AG08396 (cell line): ENCODE measurements at regions not wholly inside any gene's neighbourhood (a gene's known extent, or its start where the extent isn't known, plus 50 kb on each side); places are given as distances from the start of the nearest gene placed in this dataset.

Source experiments
- DNase-seq: peaks from one replicate; pipeline ENCODE4 v3.0.0; 2012; ENCODE audit warnings: low spot score, mixed read lengths

GRCh38 chr6:105964979-105965760 is 121.0 kb upstream of the PRDM1 start:
- no peak for DNase-seq

GRCh38 chr6:105954148-105954547 is 132.0 kb upstream of the PRDM1 start:
- DNase-seq = no peak

GRCh38 chr6:105952772-105953690 is 133.1 kb upstream of the PRDM1 start:
- DNase-seq = no peak

GRCh38 chr6:105952326-105952725 is 133.8 kb upstream of the PRDM1 start:
- no peak for DNase-seq

DNA sequence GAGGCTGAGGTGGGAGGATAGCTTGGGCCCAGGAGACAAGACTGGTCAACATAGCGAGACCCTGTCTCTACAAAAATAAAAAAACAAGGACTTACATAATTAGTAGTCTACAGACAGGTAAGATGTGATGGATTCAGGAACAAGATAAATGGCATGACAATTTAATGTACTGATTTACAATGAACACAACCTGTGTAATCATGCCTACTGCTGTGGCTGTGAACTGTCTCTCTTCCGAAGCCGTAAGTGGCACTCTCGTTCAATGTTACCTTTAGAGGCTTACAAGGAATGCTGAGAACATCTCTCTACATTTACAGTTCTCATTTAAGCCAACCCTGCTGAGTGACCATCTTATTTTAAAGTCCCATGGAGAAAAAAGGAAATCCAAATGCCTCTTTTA is 134.8 kb upstream of the PRDM1 start:
- DNase-seq = no peak

- DNase-seq = no peak
Measured at GRCh38 chr6:105949869-105950268, 136.3 kb upstream of the PRDM1 start.

DNA sequence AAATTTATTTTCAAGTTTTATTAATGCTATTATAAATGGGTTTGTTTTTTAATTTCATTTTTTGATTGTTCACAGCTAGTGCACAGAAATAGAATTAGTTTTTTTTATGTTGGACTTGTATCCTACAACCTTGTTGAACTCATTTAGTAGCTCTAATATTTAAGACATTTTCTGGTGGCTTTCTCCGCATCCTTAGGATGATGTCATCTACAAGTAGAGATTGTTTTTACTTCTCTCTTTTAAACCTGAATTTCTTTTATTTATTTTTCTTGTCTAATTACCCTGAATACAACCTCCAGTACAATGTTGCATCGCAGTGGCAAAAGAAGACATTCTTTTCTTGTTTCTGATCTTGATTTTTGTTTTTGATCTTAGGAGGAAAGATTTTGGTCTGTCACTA is 142.6 kb upstream of the PRDM1 start:
- no peak for DNase-seq

GRCh38 chr6:105941621-105942412 is 144.3 kb upstream of the PRDM1 start:
- no peak for DNase-seq

DNA sequence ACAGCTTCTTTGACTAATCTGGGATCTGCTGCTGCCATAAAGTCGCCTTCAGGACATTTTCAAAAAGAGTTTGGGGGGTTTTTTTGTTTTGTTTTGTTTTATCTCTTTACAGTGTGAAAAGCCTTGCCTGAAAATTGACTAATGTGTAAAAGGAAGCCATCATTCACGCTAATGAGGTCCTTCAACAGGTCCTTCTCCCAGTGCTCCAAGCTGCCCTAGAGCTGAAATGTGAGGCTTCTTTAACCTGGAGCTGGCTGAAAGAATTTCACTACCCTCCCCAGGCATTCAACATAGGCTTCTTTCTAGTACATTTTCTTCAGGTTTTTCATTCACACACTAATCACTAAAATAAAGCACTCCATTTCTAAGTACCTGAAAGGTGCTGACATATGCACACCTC is 145.1 kb upstream of the PRDM1 start:
- no peak for DNase-seq

DNA sequence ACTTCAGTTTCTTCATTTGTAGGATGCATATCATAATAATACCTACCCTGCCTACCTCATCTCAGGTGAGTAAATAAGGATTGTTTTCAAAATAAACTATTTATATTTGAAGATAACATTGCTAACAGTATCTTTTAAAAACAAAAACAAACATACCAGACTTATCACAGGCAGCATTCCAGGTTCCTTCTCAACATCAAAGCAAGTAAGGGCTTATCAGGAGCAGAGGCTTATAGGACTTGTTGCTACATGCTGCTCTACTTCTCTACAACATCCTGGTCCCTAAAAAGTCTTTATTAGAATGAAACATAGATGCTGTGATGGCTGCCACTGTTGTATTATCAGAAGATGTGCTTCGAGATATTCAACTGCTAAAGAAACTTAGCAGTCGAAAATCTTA is 149.2 kb upstream of the PRDM1 start:
- DNase-seq = no peak

DNA sequence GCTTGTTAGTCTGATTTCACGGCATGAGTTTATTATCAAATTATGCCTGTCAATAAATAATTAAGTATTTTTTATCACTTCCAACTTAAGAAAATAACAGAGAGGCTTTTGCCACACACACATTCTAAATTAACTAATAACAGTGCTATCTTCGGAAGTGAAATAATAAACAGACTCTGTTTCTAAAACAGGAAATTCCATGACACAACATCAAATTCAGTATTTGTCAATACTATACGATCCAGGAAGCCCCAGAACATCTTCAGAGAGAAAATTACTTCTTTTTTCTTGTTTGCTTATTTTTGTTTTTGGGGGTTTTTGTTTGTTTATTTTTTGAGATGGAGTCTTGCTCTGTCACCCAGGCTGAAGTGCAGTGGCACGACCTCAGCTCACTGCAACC is 150.7 kb upstream of the PRDM1 start:
- no peak for DNase-seq

DNA sequence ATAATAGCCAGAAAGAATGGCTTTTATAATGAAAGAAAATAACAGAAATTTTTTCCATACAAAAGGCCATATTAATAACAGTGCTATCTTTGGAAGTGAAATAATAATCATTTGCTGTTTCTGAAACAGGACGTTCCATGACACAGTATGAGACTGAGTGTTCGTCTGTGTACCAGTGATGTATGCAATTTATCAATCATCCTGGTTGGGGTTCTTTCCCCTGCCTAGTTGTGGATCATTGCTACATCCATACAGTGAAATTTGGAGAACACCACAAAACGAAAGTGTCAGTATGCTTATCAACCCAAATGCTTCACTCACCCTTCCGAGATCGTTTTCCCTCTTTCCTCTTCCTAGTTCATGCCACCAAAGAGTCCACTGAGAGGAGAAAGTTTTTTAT is 151.4 kb upstream of the PRDM1 start:
- DNase-seq = no peak

GRCh38 chr6:105932440-105932839 is 153.7 kb upstream of the PRDM1 start:
- peak; percentile 14 for DNase-seq

GRCh38 chr6:105929626-105930025 is 156.5 kb upstream of the PRDM1 start:
- DNase-seq = no peak

GRCh38 chr6:105926318-105926717 is 159.8 kb upstream of the PRDM1 start:
- DNase-seq = no peak

- no peak for DNase-seq
Measured at GRCh38 chr6:105925706-105926105, 160.4 kb upstream of the PRDM1 start.

DNA sequence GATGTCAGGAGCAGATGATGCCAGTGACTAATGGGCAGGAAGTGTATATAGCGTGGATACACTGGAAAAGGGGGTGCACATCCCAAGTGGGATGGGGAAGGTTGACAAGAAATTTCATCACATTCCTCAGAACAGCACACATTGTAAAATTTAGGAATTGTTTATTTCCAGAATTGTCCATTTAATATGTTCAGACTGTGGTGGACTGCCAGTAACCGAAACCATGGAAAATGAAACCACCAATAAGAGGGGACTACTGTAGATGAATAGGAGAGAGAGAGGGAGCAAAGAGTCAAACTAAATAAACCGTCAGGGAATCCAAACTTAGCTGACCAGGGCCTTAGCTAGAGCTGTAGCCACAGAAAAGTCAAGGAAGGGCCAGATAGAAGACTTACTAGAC is 164.4 kb upstream of the PRDM1 start:
- no peak for DNase-seq

DNA sequence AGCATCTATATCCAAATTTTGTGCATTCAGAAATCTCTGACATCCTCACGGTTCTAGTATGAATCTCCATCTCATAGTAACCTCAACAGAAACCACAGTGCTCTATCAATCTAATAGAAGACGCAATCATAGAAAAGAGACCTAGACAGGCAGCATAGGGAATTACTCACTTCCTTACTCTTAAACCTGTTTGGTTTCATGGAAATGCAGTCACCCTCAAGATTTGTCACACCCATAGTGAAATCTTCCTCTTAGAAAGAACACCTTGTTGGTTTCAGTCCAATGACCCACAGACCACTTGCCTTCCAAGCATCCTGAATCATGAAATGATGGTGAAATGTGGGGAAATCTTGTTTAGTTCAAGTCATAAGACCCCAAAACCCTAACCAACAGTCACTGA is 166.1 kb upstream of the PRDM1 start:
- no peak for DNase-seq

- no peak for DNase-seq
Measured at GRCh38 chr6:105917038-105917695, 169.0 kb upstream of the PRDM1 start.

DNA sequence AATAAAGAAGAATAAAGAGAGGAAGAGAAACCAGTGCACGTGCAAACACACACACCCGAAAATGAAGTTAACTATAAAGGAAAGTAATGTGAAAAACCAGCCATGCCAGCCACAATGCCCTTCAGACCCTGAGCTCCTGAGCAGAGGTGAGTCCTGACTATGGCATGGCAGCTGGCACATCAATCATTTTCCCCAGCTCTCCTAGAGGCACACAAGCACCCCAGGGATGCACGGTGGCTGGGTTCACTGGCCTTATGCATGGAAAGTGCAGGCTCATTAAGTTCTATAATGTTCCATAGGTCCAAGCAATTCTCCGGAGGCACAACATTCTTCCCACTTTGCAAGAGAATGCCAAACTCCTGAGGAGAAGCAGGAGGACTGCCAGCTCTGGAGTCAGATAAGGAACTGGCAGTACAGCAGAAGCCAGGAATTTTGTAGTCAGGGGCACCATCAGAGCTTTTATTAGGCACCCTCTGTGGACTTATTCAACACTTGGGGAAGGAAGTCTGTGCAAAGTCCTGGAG is 175.0 kb upstream of the PRDM1 start:
- DNase-seq = no peak

GRCh38 chr6:105909106-105909505 is 177.0 kb upstream of the PRDM1 start:
- no peak for DNase-seq

- DNase-seq = no peak
Measured at GRCh38 chr6:105907991-105908390, 178.1 kb upstream of the PRDM1 start.
